IMR-90 (cell line): ENCODE measurements at regions not wholly inside any gene's neighbourhood (a gene's known extent, or its start where the extent isn't known, plus 50 kb on each side); places are given as distances from the start of the nearest gene placed in this dataset.

Source experiments
- ATAC-seq: fragments of 200-7000 bp; cut with Tn5 transposase; 2 replicates; pipeline ENCODE4 v1.9.1; 2020; ENCODE audit warnings: low read depth, mild to moderate bottlenecking, moderate library complexity
- BruUV-seq: library from RNA; stranded (reverse); fragments of 400-500 nt; replicated peaks from 2 replicates; lab custom pipeline; 2021; lab: Mats Ljungman, UMichigan
- CTCF ChIA-PET: fragments of 300-600 bp; formaldehyde crosslinking; extraction: SDS; loops from one replicate; lab custom pipeline; 2021; ENCODE audit warnings: antibody characterized with exemption; lab: Yijun Ruan, JAX
- POLR2A ChIA-PET: fragments of 300-600 bp; sonication (Branson Sonifier 250); formaldehyde crosslinking; loops from one replicate; lab custom pipeline; 2022; ENCODE audit warnings: antibody characterized with exemption; ENCODE audit not compliant: unreplicated experiment; lab: Charles Lee
- DNase-seq: peaks from one replicate; pipeline ENCODE4 v3.0.0; 2013
- H2AFZ ChIP-seq: replicated peaks from 2 replicates; pipeline ENCODE3; 2013; ENCODE audit warnings: low read length, mild to moderate bottlenecking; ENCODE audit not compliant: poor library complexity
- H2AK5ac ChIP-seq: 2 replicates; pipeline ENCODE4 v1.6.1; 2013; ENCODE audit warnings: low read depth, low read length, inconsistent platforms
- H2AK9ac ChIP-seq: replicated peaks from 2 replicates; pipeline ENCODE3; 2013; ENCODE audit warnings: mild to moderate bottlenecking, low read depth, low read length, moderate library complexity; ENCODE audit not compliant: poor library complexity
- H2BK120ac ChIP-seq: 2 replicates; pipeline ENCODE4 v1.6.1; 2013; ENCODE audit warnings: low read depth, low read length, inconsistent platforms
- H2BK15ac ChIP-seq: 3 replicates; pipeline ENCODE4 v1.6.1; 2013; ENCODE audit warnings: low read depth, low read length, inconsistent platforms
- H2BK20ac ChIP-seq: 2 replicates; pipeline ENCODE4 v1.6.1; 2013; ENCODE audit warnings: low read depth, mild to moderate bottlenecking, inconsistent platforms, low read length, moderate library complexity
- H2BK5ac ChIP-seq: 2 replicates; pipeline ENCODE4 v1.6.1; 2013; ENCODE audit warnings: mild to moderate bottlenecking, low read depth, low read length, inconsistent platforms; ENCODE audit not compliant: poor library complexity, severe bottlenecking
- H3K14ac ChIP-seq: replicated peaks from 2 replicates; pipeline ENCODE4 v1.6.1; 2013; ENCODE audit warnings: low read depth, low read length, inconsistent platforms
- H3K18ac ChIP-seq: 2 replicates; pipeline ENCODE4 v1.6.1; 2013; ENCODE audit warnings: low read depth, low read length, control low read depth
- H3K23ac ChIP-seq: 2 replicates; pipeline ENCODE4 v1.6.1; 2013; ENCODE audit warnings: low read depth, low read length, inconsistent platforms
- H3K27ac ChIP-seq: 2 replicates; pipeline ENCODE4 v1.5.1; 2013; ENCODE audit warnings: mild to moderate bottlenecking, control low read depth, low read length; ENCODE audit not compliant: insufficient read depth
- H3K27me3 ChIP-seq: 2 replicates; pipeline ENCODE4 v1.6.1; 2013; ENCODE audit warnings: low read length; ENCODE audit not compliant: control insufficient read depth, insufficient read depth
- H3K36me3 ChIP-seq: 2 replicates; pipeline ENCODE4 v1.6.1; 2013; ENCODE audit warnings: low read length, mixed read lengths; ENCODE audit not compliant: control insufficient read depth, insufficient read depth
- H3K4ac ChIP-seq: 2 replicates; pipeline ENCODE4 v1.6.1; 2013; ENCODE audit warnings: low read depth, low read length, inconsistent platforms
- H3K4me1 ChIP-seq: 2 replicates; pipeline ENCODE4 v1.6.1; 2013; ENCODE audit warnings: low read length, mixed read lengths; ENCODE audit not compliant: control insufficient read depth, insufficient read depth
- H3K4me2 ChIP-seq: 2 replicates; pipeline ENCODE4 v1.6.1; 2013; ENCODE audit warnings: low read depth, mild to moderate bottlenecking, control low read depth, low read length, moderate library complexity
- H3K4me3 ChIP-seq: 2 replicates; pipeline ENCODE4 v1.5.1; 2013; ENCODE audit warnings: low read depth, mild to moderate bottlenecking, control low read depth, low read length, moderate library complexity; ENCODE audit not compliant: insufficient read depth
- H3K56ac ChIP-seq: 2 replicates; pipeline ENCODE4 v1.6.1; 2013; ENCODE audit warnings: low read length, inconsistent platforms; ENCODE audit not compliant: insufficient read depth; ENCODE audit errors: extremely low read depth
- H3K79me1 ChIP-seq, 2 experiments: 2 replicates each; pipeline ENCODE4 v1.6.1; 2013; ENCODE audit warnings: low read length in 2 of 2, inconsistent platforms in 1 of 2, low read depth in 1 of 2
- H3K9ac ChIP-seq: 2 replicates; pipeline ENCODE4 v1.6.1; 2013; ENCODE audit warnings: low read depth, low read length, control low read depth
- H3K9me1 ChIP-seq: 2 replicates; pipeline ENCODE4 v1.6.1; 2013; ENCODE audit warnings: low read length, inconsistent platforms; ENCODE audit not compliant: insufficient read depth
- H3K9me3 ChIP-seq: 2 replicates; pipeline ENCODE4 v1.6.1; 2013; ENCODE audit warnings: low read length; ENCODE audit not compliant: control insufficient read depth, insufficient read depth
- H4K20me1 ChIP-seq: 2 replicates; pipeline ENCODE4 v1.6.1; 2013; ENCODE audit warnings: low read length, inconsistent platforms; ENCODE audit not compliant: insufficient read depth
- H4K5ac ChIP-seq: 2 replicates; pipeline ENCODE4 v1.6.1; 2013; ENCODE audit warnings: mild to moderate bottlenecking, low read depth, low read length, control low read depth
- H4K8ac ChIP-seq, 2 experiments: 2 replicates each; pipeline ENCODE4 v1.6.1; 2013; ENCODE audit warnings: low read depth in 2 of 2, low read length in 2 of 2, control low read depth in 1 of 2, inconsistent platforms in 1 of 2
- H4K91ac ChIP-seq: 2 replicates; pipeline ENCODE4 v1.6.1; 2013; ENCODE audit warnings: low read depth, low read length, inconsistent platforms; ENCODE audit not compliant: insufficient read depth
- CEBPB ChIP-seq: IDR thresholded peaks from 2 replicates; pipeline ENCODE4 v1.6.1; 2012; ENCODE audit warnings: low read depth, low read length, improper control_type of control experiment
- CHD1 ChIP-seq: IDR thresholded peaks from 2 replicates; pipeline ENCODE4 v1.6.1; 2012; ENCODE audit warnings: low read depth, low read length, improper control_type of control experiment
- MAZ ChIP-seq: IDR thresholded peaks from 2 replicates; pipeline ENCODE4 v1.6.1; 2012; ENCODE audit warnings: low read depth, mild to moderate bottlenecking, low read length, improper control_type of control experiment, moderate library complexity, borderline replicate concordance
- RCOR1 ChIP-seq: IDR thresholded peaks from 2 replicates; pipeline ENCODE4 v1.6.1; 2012; ENCODE audit warnings: mild to moderate bottlenecking, low read length, improper control_type of control experiment; ENCODE audit not compliant: insufficient replicate concordance
- RFX5 ChIP-seq: IDR thresholded peaks from 2 replicates; pipeline ENCODE4 v1.8.0; 2012; ENCODE audit warnings: low read depth, mild to moderate bottlenecking, low read length, moderate library complexity
- WGBS, 2 experiments: methylation state at CpG; one replicate each; pipeline versions ENCODE4 v1.1.5 to v1.1.7; 2013; ENCODE audit warnings: missing lambda C conversion rate in 2 of 2; ENCODE audit not compliant: insufficient read length in 1 of 2; ENCODE audit errors: extremely low coverage in 2 of 2; 5-methylcytosine and 5-hydroxymethylcytosine counted together
- dilution Hi-C: fragments of 300-500 bp; cut with HindIII; formaldehyde crosslinking; loops from one replicate; pipeline ENCODE4 v1.14.3; 2018; ENCODE audit warnings: low sequenced_read_pairs; ENCODE audit not compliant: unreplicated experiment
- in situ Hi-C: fragments of 300-500 bp; cut with MboI; formaldehyde crosslinking; loops from 3 replicates; pipeline ENCODE4 v1.14.3; 2019; ENCODE audit warnings: low sequenced_read_pairs, inconsistent platforms, mixed read lengths
- intact Hi-C: fragments of 100-400 bp; cut with micrococcal nuclease; formaldehyde crosslinking; loops from 2 replicates; pipeline ENCODE4 v1.10.0; 2022

GRCh38 chr13:77415253-77416071 lies 88.6 kb upstream of the MYCBP2 start:
- Histone ChIP-seq H3K4me3 (no peak overlapping the region), H3K4me1 (no peaks in the 10 kb centered on the region), H3K9me3 (no peaks in the 10 kb centered on the region), H2AK5ac (no peak overlapping the region), H2AK9ac (no peak overlapping the region), H2BK20ac (no peak overlapping the region), H3K79me1 (no peaks in the 10 kb centered on the region), H4K8ac (no peak overlapping the region), H4K91ac (no peak overlapping the region), H3K4ac (no peak overlapping the region), H4K5ac (no peak overlapping the region), H2BK15ac (no peak overlapping the region), H2AFZ (no peak overlapping the region), H2BK120ac (no peak overlapping the region), H3K9ac (no peak overlapping the region), H3K14ac (no peak overlapping the region), H3K56ac (no peak overlapping the region), H3K4me2 (no peak overlapping the region), H3K27me3 (peaks cover 4% of the 10 kb centered on the region), H3K18ac (no peak overlapping the region), H3K36me3 (no peaks in the 10 kb centered on the region), H4K20me1 (no peaks in the 10 kb centered on the region), H2BK5ac (no peak overlapping the region), H3K27ac (no peak overlapping the region), H3K23ac (no peak overlapping the region), H3K9me1 (no peaks in the 10 kb centered on the region)
- WGBS, 2 experiments = no CpG with 5 or more reads among the region's 1 CpG
- no peak for TF ChIP-seq MAZ
- no peak for TF ChIP-seq CEBPB
- no peak for TF ChIP-seq RFX5
- no peak for TF ChIP-seq RCOR1
- TF ChIP-seq CHD1 = no peak
- POLR2A ChIA-PET = no interaction called here
- CTCF ChIA-PET = interaction anchor here (0.5 to 1.4 kb wide), 2 partner anchors 9 to 84 kb away, joined by 3 read pairs; no protein-coding TSS in a partner anchor
- intact Hi-C loops (no loop called here), in situ Hi-C loops (no loop called here), dilution Hi-C loops (no loop called here)
- DNase-seq = no peak
- no peak for ATAC-seq
- no TSS peak for BruUV-seq
